Transverse colon (tissue), 4 donors: ENCODE measurements at regions not wholly inside any gene's neighbourhood (a gene's known extent, or its start where the extent isn't known, plus 50 kb on each side); places are given as distances from the start of the nearest gene placed in this dataset.

Experiments
- DNase-seq: peaks from one replicate; pipeline ENCODE4 v3.0.0-alpha.2; 2019
- H3K27ac ChIP-seq, 4 donors: fragments of 200-600 bp; sonication (generic); 2 replicates each; pipeline ENCODE4 v1.5.1; 2016 to 2018; ENCODE audit warnings: inconsistent platforms in 4 of 4
- H3K27me3 ChIP-seq: fragments of 200-600 bp; sonication (generic); 2 replicates; pipeline ENCODE4 v1.5.1; 2017; ENCODE audit warnings: inconsistent platforms
- H3K36me3 ChIP-seq, 4 donors: fragments of 200-600 bp; sonication (generic); 2 replicates each; pipeline ENCODE4 v1.5.1; 2017 to 2019; ENCODE audit warnings: inconsistent platforms in 4 of 4
- H3K4me1 ChIP-seq, 4 donors: fragments of 200-600 bp; sonication (generic); 2 replicates each; pipeline ENCODE4 v1.5.1; 2017 to 2020; ENCODE audit warnings: inconsistent platforms in 4 of 4
- H3K4me3 ChIP-seq, 4 donors: fragments of 200-600 bp; sonication (generic); 1 replicate in 1 of 4; 2 replicates in 3 of 4; pipeline versions ENCODE4 v1.5.1 to v1.6.1; 2017 to 2019; ENCODE audit warnings: inconsistent platforms in 4 of 4
- H3K9me3 ChIP-seq, 2 donors: fragments of 200-600 bp; sonication (generic); 2 replicates each; pipeline ENCODE4 v1.5.1; 2017 to 2019; ENCODE audit warnings: inconsistent platforms in 2 of 2
- EP300 ChIP-seq: sonication (generic); formaldehyde crosslinking; IDR thresholded peaks from one replicate; pipeline ENCODE4 v1.6.1; 2017; ENCODE audit warnings: antibody characterized with exemption, low read depth
- POLR2A ChIP-seq: fragments of 450-650 bp; IDR thresholded peaks from one replicate; pipeline ENCODE4 v1.6.1; 2016; ENCODE audit warnings: antibody characterized with exemption, mild to moderate bottlenecking, moderate library complexity
- POLR2AphosphoS5 ChIP-seq, 3 donors: sonication (generic); formaldehyde crosslinking; IDR thresholded peaks; one replicate each; pipeline ENCODE4 v1.6.1; 2016; ENCODE audit warnings: antibody characterized with exemption in 3 of 3
- WGBS, 2 donors: methylation state at CpG; one replicate each; pipeline ENCODE4 v1.1.5; 2018; ENCODE audit warnings: low coverage in 1 of 2; 5-methylcytosine and 5-hydroxymethylcytosine counted together
- in situ Hi-C, 4 donors: fragments of 200-750 bp; cut with MboI; loops; one replicate each; pipeline versions ENCODE4 v1.15.0 to v1.15.1; 2017; ENCODE audit warnings: low sequenced_read_pairs in 3 of 4, low pct_ligation_motif_present in 1 of 4, low pct_unique_long_range_greater_than_20kb in 1 of 4
- intact Hi-C: fragments of 100-400 bp; cut with DNase I; formaldehyde crosslinking; loops from one replicate; pipeline ENCODE4 v1.15.1; 2023; ENCODE audit warnings: low total_unique reads
- TF ChIP-seq, protein P1 (sequence below), 5 experiments: fragments of 200-600 bp in 3 of 5; fragments of 450-650 bp in 2 of 5; sonication (generic) in 3 of 5; IDR thresholded peaks; 1 replicate in 2 of 5; 2 replicates in 3 of 5; pipeline ENCODE4 v1.5.1; 2016 to 2017; ENCODE audit warnings: antibody characterized with exemption in 5 of 5, inconsistent platforms in 3 of 5, mild to moderate bottlenecking in 2 of 5, moderate library complexity in 1 of 5

DNA sequence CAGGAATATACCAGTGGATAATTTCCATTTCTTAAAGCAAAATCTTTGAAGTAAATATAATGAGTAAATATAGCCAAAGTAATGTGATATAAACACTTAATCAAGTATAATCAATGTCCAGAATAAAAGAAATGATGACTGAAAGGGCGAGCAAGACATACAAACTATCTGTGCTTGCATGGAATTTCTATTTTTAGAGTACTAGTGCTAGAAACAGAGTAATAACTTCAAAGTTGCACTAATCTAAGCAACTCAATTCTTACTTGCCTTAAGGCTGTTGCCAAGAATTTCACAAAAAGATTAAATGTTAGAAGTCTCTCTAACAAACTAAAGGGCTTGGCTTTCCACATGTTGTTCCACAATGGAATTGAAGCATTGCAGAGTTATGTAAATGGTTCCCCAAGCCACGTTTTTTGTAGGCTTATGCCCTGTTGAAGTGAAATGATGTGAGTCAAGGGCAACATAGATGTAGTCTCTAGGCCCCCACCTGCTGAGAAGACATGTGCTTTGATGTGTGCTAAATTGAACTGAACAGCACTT is 175.0 kb upstream of the LMNTD1 start:
- 50 to 69% methylated on average over 1 to 2 of the region's 2 CpGs for WGBS, 2 donors
- Histone ChIP-seq H3K27me3 (no peaks in the 10 kb centered on the region), H3K4me3 (no peak overlapping the region), H3K27ac (no peak overlapping the region), H3K9me3 (no peaks in the 10 kb centered on the region), H3K36me3 (no peaks in the 10 kb centered on the region), H3K4me1 (peaks cover 0 to 4% (median 0%) of the 10 kb centered on the region in 4 donors)
- TF ChIP-seq EP300 (no peak), POLR2A (no peak), POLR2AphosphoS5 (IDR thresholded peaks at IDR 0.05) (no peak)
- TF ChIP-seq, protein P1, sequence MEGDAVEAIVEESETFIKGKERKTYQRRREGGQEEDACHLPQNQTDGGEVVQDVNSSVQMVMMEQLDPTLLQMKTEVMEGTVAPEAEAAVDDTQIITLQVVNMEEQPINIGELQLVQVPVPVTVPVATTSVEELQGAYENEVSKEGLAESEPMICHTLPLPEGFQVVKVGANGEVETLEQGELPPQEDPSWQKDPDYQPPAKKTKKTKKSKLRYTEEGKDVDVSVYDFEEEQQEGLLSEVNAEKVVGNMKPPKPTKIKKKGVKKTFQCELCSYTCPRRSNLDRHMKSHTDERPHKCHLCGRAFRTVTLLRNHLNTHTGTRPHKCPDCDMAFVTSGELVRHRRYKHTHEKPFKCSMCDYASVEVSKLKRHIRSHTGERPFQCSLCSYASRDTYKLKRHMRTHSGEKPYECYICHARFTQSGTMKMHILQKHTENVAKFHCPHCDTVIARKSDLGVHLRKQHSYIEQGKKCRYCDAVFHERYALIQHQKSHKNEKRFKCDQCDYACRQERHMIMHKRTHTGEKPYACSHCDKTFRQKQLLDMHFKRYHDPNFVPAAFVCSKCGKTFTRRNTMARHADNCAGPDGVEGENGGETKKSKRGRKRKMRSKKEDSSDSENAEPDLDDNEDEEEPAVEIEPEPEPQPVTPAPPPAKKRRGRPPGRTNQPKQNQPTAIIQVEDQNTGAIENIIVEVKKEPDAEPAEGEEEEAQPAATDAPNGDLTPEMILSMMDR (IDR thresholded peaks at IDR 0.05): no peak
- in situ Hi-C loops: no loop called here
- no peak for DNase-seq
- intact Hi-C loops: no loop called here

DNA sequence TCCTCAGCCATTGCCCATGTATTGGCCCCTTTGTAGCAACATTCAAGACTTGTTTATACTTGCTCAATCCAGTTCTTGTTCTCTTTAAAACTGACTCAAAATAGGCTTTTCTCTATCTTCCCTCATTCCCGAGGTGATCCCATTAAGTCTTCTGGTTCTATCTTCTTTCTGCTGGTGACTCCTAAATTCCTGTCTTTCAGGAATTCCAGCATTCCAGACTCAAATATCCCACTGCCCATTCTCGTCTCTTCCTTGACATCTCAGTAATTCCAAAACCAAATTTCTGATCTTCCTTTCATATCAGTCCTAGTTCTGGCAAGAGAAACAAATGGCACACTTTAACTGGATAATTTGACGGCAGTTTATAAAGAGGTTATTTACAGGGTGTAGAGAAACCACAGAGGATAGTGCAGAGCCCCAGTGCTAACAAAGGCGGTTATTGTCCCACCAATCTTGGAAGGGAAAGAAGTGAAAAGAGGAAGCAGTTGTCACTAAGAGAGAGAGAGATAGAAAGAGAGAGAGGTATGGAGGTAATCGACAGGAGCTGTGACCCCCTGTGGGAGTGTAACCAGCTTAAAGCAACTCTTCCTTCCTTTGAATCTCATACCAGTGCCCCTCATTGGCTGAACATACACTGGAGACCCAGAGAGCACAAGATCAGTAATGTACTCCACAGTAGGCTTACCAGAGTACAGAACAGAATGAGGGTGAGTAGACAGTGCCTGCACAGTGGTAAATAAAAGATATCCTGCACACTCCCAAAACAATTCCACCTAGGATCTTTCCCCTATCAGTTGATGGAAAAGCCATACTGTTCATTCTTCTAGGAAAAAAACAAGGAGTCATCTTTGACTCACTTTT is 177.6 kb upstream of the LMNTD1 start:
- TF ChIP-seq POLR2AphosphoS5 (IDR thresholded peaks at IDR 0.05): no peak
- TF ChIP-seq, protein P1 (IDR thresholded peaks at IDR 0.05): no peak
- intact Hi-C loops (no loop called here), in situ Hi-C loops (no loop called here)
- Histone ChIP-seq H3K27me3 (no peaks in the 10 kb centered on the region), H3K4me1 (no peaks in the 10 kb centered on the region), H3K9me3 (no peaks in the 10 kb centered on the region), H3K27ac (no peak overlapping the region), H3K4me3 (no peak overlapping the region), H3K36me3 (no peaks in the 10 kb centered on the region)
- 34 to 46% methylated on average over 5 of the region's 5 CpGs for WGBS, 2 donors
- no peak for DNase-seq

DNA sequence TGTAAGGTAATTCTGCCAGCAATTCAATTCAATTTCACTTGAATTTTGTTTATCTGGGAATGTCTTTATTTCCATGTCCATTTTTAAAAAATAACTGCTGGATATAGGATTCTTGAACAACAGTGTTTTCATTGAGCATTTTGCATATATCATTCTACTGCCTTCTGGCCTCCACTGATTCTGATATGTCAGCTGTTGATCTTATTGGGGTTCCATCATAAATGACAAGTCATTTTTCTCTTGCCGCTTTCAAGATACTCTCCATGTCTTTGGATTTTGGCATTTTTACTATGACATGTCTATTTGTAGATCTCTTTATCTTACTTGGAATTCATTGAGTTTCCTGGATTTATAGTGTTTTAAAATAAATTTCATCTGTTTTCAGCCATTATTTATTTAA is 180.5 kb upstream of the LMNTD1 start:
- no peak for DNase-seq
- no peaks in the 10 kb centered on the region for H3K27me3 ChIP-seq
- 100% methylated on average over 1 of the region's 1 CpG for WGBS, 2 donors
- intact Hi-C loops (no loop called here), in situ Hi-C loops (no loop called here)
- H3K36me3 ChIP-seq: no peaks in the 10 kb centered on the region
- no peak overlapping the region for H3K4me3 ChIP-seq
- H3K27ac ChIP-seq: no peak overlapping the region
- no peaks in the 10 kb centered on the region for H3K9me3 ChIP-seq
- no peaks in the 10 kb centered on the region for H3K4me1 ChIP-seq
- TF ChIP-seq EP300: no peak
- TF ChIP-seq, protein P1 (IDR thresholded peaks at IDR 0.05): no peak
- no peak for TF ChIP-seq POLR2AphosphoS5 (IDR thresholded peaks at IDR 0.05)
- TF ChIP-seq POLR2A: no peak

DNA sequence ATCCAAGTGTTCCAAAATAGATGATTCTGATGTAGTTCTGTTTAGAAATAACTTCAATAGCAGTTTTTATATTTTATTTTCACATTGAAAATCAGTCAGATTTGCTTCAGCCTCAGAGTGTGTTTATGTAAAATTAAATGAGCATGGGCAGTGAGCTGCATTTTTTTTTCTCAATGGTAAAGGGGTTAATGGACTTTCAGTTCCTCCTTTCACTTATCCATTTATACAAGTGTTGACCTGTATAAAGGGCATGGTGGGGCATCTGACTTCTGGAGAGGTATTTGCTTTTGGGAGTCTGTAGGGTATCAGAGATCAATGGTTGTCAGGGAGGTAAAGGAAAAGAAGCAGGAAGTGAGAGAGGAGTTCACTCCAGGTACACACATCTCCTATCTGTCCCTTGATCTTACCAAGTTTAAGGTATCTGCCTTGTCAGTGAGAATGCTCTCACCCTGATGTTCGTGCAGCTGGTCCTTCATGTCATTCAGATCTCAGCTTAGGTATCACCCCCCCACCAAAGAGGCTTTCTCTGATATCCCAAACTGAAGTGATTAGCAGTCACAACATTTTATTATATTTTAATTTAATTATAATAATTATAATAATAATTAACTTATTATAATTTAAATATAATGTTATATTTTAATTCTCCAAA is 181.6 kb upstream of the LMNTD1 start:
- WGBS, 2 donors: 79 to 89% methylated on average over 1 of the region's 1 CpG
- no peak for TF ChIP-seq POLR2A
- TF ChIP-seq, protein P1 (IDR thresholded peaks at IDR 0.05): no peak
- TF ChIP-seq EP300: no peak
- no peak for TF ChIP-seq POLR2AphosphoS5 (IDR thresholded peaks at IDR 0.05)
- no peak for DNase-seq
- in situ Hi-C loops: no loop called here
- Histone ChIP-seq H3K4me3 (no peak overlapping the region), H3K27me3 (no peaks in the 10 kb centered on the region), H3K4me1 (no peaks in the 10 kb centered on the region), H3K27ac (no peak overlapping the region), H3K36me3 (no peaks in the 10 kb centered on the region), H3K9me3 (no peaks in the 10 kb centered on the region)
- intact Hi-C loops: no loop called here
